GM13977 (cell line): ENCODE measurements at regions not wholly inside any gene's neighbourhood (a gene's known extent, or its start where the extent isn't known, plus 50 kb on each side); places are given as distances from the start of the nearest gene placed in this dataset.

Experiments
- DNase-seq: peaks from one replicate; pipeline ENCODE4 v3.0.0; 2012; ENCODE audit warnings: low spot score
- in situ Hi-C: fragments of 300-500 bp; cut with MboI; formaldehyde crosslinking; loops from one replicate; pipeline ENCODE4 v1.12.0; 2022; ENCODE audit warnings: low sequenced_read_pairs, low pct_unique_long_range_greater_than_20kb, mixed read lengths, inconsistent platforms; ENCODE audit not compliant: unreplicated experiment
- TF ChIP-seq, protein P1 (sequence below): IDR thresholded peaks from 2 replicates; pipeline ENCODE4 v1.5.1; 2012; ENCODE audit warnings: mild to moderate bottlenecking, control low read depth; ENCODE audit not compliant: insufficient read depth; ENCODE audit errors: extremely low read depth, missing control alignments

GRCh38 chr6:77332915-77333623 is 130.2 kb downstream of the HTR1B start:
- in situ Hi-C loops = no loop called here
- TF ChIP-seq, protein P1, sequence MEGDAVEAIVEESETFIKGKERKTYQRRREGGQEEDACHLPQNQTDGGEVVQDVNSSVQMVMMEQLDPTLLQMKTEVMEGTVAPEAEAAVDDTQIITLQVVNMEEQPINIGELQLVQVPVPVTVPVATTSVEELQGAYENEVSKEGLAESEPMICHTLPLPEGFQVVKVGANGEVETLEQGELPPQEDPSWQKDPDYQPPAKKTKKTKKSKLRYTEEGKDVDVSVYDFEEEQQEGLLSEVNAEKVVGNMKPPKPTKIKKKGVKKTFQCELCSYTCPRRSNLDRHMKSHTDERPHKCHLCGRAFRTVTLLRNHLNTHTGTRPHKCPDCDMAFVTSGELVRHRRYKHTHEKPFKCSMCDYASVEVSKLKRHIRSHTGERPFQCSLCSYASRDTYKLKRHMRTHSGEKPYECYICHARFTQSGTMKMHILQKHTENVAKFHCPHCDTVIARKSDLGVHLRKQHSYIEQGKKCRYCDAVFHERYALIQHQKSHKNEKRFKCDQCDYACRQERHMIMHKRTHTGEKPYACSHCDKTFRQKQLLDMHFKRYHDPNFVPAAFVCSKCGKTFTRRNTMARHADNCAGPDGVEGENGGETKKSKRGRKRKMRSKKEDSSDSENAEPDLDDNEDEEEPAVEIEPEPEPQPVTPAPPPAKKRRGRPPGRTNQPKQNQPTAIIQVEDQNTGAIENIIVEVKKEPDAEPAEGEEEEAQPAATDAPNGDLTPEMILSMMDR = no peak
- DNase-seq = no peak

DNA sequence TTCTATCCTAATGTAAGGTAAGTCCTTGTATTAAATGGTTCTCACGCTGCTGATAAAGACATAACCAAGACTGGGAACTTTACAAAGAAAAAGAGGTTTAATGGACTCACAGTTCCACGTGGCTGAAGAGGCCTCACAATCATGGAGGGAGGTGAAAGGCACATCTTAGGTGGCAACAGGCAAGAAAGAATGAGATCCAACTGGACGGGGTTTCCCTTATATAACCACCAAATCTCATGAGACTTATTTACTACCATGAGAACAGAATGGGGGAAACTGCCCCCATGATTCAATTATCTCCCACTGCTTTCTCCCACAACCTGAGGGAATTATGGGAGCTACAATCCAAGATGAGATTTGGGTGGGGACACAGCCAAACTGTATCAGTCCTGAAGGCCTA is 136.6 kb downstream of the HTR1B start:
- in situ Hi-C loops = no loop called here
- no peak for DNase-seq
- TF ChIP-seq, protein P1 = no peak

DNA sequence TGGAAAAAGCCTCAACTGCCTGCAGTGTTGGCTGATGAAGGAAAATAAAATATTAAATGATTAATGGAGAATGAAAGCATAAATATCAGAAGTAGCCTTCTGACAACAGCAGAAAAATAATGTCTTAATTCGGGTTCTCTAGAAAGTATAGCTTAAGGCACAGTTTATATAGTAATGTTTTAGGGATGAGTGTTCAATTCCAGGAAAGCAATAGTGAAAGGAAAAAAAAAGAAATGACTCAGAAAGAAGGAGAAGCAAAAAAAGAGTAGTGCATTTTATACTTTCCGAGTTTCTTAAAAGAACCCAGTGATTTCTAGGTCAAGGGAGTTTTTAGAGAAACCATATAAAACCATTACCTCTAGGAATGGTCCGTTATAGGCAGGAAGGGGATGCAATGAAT is 137.3 kb downstream of the HTR1B start:
- no peak for DNase-seq
- in situ Hi-C loops = no loop called here

GRCh38 chr6:77324866-77325265 is 138.4 kb downstream of the HTR1B start:
- TF ChIP-seq, protein P1 = no peak
- DNase-seq = no peak
- in situ Hi-C loops = no loop called here

More for the DNA sequence above, 137.3 kb downstream of the HTR1B start:
- TF ChIP-seq, protein P1 = no peak

- TF ChIP-seq, protein P1 = no peak
- in situ Hi-C loops = no loop called here
- no peak for DNase-seq
Measured at GRCh38 chr6:77322604-77323003, 140.7 kb downstream of the HTR1B start.

DNA sequence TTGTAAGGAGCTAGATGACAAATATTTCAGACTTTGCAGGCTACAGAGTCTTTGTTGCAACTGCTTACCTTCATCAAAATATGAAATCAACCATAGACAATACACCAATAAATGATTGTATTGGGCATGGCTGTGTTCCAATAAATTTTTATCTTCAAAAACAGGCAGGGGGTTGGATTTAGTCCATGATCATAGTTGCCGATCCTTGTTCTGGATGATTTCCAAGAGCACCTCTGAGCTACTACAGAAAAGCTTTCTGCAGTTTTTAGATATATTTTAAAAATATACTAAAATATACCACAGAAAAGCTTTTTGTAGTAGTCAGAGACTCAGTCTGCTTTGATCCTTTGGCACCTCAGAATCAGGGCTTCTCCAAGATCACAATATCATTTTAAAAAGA is 145.0 kb downstream of the HTR1B start:
- DNase-seq = no peak
- in situ Hi-C loops = no loop called here
- TF ChIP-seq, protein P1 = no peak
